ENCODE measurements at regions not wholly inside any gene's neighbourhood (a gene's known extent, or its start where the extent isn't known, plus 50 kb on each side); places are given as distances from the start of the nearest gene placed in this dataset.

DNA sequence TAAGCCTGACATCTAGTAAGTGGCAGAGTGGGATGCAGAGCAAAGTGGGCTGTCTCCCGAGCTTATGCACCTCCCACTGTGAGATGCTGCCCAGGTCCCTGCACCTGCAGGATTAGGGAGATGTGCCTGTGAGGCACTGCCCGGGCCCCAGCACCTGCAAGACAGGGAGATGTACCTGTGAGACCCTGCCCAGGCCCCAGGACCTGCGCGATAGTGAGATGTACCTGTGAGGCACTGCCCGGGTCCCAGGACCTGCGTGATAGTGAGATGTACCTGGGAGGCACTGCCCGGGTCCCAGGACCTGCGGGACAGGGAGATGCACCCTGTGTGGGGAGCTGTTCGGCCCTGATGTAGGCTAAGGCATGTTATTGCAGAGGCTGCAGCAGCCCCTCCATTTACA is 622.8 kb downstream of the PTPRU start:
- ATAC-seq = no peak

DNA sequence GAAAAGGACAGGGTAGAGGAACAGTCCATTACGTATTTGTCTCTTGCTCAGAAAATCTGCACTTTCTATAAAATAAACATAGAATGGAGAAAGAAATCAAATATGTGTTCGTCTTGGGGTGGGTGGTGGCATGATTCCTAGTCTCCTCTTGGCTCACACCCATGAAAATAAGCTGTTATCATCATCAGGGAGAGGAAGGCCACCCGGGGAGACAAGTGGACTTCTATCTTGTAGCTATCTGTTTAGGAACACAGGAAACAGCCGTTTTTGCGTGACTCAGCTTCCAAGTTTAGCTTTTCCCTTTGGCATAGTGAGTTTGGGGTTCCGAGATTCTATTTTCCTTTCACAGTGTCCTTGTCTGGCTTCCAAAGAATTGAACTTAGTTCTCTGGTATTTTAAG is 622.3 kb downstream of the PTPRU start:
- Histone ChIP-seq H3K9me3 (no peaks in the 10 kb centered on the region), H3K36me3 (ENCODE audit: low read depth) (no peaks in the 10 kb centered on the region), H3K4me3 (no peak overlapping the region), H3K4me1 (ENCODE audit: low read depth) (no peaks in the 10 kb centered on the region)
- TF ChIP-seq, protein P1, sequence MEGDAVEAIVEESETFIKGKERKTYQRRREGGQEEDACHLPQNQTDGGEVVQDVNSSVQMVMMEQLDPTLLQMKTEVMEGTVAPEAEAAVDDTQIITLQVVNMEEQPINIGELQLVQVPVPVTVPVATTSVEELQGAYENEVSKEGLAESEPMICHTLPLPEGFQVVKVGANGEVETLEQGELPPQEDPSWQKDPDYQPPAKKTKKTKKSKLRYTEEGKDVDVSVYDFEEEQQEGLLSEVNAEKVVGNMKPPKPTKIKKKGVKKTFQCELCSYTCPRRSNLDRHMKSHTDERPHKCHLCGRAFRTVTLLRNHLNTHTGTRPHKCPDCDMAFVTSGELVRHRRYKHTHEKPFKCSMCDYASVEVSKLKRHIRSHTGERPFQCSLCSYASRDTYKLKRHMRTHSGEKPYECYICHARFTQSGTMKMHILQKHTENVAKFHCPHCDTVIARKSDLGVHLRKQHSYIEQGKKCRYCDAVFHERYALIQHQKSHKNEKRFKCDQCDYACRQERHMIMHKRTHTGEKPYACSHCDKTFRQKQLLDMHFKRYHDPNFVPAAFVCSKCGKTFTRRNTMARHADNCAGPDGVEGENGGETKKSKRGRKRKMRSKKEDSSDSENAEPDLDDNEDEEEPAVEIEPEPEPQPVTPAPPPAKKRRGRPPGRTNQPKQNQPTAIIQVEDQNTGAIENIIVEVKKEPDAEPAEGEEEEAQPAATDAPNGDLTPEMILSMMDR (IDR thresholded peaks at IDR 0.05) = no peak
- intact Hi-C loops (cut with DNase I, micrococcal nuclease) = no loop called here
- DNase-seq (peak in 1 of 3 donors; percentile 6), ATAC-seq (no peak)

More for the DNA sequence above, 622.8 kb downstream of the PTPRU start:
- TF ChIP-seq, protein P1 (IDR thresholded peaks at IDR 0.05) = no peak
- Histone ChIP-seq H3K36me3 (ENCODE audit: low read depth) (no peaks in the 10 kb centered on the region), H3K4me3 (no peak overlapping the region), H3K9me3 (no peaks in the 10 kb centered on the region), H3K4me1 (ENCODE audit: low read depth) (no peaks in the 10 kb centered on the region)
- intact Hi-C loops (cut with DNase I, micrococcal nuclease) = no loop called here
- no peak for DNase-seq

DNA sequence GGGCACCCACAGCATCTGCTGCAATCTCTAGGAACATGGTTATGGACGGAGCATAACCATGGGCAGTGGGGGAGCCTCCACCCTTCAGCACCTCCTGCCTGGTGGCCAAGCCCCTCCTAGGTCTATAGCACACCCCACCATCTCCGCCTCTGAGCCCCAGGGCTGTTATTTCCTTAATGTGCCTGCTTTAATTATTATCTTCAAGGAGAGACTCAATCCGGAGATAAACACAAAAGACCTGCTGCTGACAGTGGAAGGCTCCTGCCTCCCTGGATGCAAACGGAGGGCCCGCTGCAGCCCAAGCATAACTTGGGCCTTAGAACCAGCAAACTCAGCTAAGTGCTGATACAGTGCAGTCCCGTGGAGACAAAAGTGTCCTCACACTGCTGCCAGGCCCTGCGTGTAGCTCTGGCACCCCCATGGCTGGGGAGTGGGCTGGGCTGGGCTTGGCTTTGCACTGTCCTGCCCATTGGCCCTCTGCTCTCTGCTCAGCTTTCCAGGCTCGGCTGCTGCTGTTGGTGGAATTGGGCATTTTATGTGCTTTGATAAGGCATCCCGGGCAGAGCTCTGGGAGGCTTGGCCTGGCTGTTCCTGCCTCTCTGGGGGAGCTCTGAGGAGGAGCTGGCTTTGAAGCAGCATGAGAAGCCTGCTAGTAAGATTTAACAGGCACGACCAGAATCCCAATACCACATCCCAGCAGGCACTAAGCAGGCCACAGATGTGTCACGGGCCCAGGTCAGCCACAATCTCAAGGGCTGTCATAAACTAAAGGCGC is 620.2 kb downstream of the PTPRU start:
- Histone ChIP-seq H3K36me3 (ENCODE audit: low read depth) (no peaks in the 10 kb centered on the region), H3K4me3 (no peak overlapping the region), H3K4me1 (ENCODE audit: low read depth) (no peaks in the 10 kb centered on the region), H3K9me3 (no peaks in the 10 kb centered on the region)
- TF ChIP-seq, protein P1 (IDR thresholded peaks at IDR 0.05) = no peak
- DNase-seq (no peak), ATAC-seq (no peak)
- intact Hi-C loops (cut with DNase I, micrococcal nuclease) = no loop called here

DNA sequence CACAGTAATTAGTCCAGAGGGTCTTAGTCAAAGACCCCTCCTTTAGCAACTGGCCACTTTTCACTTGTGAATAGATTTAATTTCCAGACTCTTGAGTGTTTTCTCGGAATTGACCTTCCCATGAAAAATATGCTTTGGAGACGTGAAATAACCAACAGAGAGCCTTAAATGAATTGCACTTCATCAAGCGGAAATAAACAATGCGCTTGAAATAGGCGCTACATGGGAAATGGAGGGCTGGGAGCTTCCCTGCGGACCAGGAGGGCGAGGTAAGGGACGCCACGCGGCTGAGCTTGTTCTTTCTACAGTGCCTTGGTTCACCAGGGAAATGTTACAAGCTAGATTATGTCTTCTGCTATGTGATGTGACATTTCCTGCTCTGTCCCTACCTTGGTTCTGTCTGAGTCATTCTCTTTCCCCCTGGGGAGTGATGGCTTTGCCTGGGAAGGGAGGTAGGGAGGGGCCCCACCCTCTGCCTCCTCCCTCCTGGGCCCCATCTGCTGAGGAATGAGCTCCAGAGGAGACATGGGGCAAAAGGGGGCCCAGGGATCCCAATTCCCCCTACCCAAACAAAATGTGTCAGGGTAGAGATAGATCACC is 619.3 kb downstream of the PTPRU start:
- DNase-seq (no peak), ATAC-seq (no peak)
- H3K9me3 ChIP-seq = no peaks in the 10 kb centered on the region
- no peaks in the 10 kb centered on the region for H3K4me1 ChIP-seq (ENCODE audit: low read depth)
- no peaks in the 10 kb centered on the region for H3K36me3 ChIP-seq (ENCODE audit: low read depth)
- intact Hi-C loops (cut with DNase I, micrococcal nuclease) = no loop called here
- TF ChIP-seq, protein P1 (IDR thresholded peaks at IDR 0.05) = no peak
- H3K4me3 ChIP-seq = no peak overlapping the region

DNA sequence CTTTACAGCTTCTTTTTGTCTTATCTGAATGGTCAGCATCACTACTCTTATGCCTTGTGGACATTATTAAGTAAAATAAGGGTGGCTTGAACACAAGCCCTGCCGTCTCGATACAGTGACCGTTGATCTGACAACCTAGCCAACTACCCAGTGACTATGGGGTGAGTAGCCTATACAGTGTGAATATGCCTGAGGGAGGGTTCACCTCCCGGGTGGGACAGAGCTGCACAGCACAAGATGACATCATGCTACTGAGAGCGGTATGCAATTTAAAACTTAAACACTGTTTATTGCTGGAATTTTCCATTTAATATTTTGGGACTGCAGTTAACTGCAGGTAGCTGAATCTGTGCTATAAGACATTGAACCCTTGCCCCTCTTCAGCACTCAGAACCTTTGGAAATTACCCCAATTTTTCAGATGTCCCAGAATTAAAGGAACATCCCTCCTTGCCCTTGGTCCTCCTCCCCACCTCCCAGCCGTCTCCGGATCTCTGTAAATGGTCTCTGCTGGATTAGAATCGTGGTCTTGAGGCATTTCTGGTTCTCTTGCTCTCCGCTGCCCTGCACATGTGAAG is 618.5 kb downstream of the PTPRU start:
- TF ChIP-seq, protein P1 (IDR thresholded peaks at IDR 0.05) = no peak
- DNase-seq = no peak
- ATAC-seq = no peak
- Histone ChIP-seq H3K4me3 (no peak overlapping the region), H3K9me3 (no peaks in the 10 kb centered on the region), H3K36me3 (ENCODE audit: low read depth) (no peaks in the 10 kb centered on the region), H3K4me1 (ENCODE audit: low read depth) (no peaks in the 10 kb centered on the region)
- intact Hi-C loops (cut with DNase I, micrococcal nuclease) = no loop called here

All from mucosa of descending colon (tissue), 3 donors.